Small intestine (tissue), 7 donors: ENCODE measurements at regions not wholly inside any gene's neighbourhood (a gene's known extent, or its start where the extent isn't known, plus 50 kb on each side); places are given as distances from the start of the nearest gene placed in this dataset.
"Not testable (repeated sequence)": the region's sequence is repeated elsewhere in the genome, so short reads cannot be mapped to it uniquely, and the experiment has no call there.

Source experiments
- DNase-seq, 2 donors: peaks; one replicate each; pipeline versions ENCODE4 v3.0.0 to v3.0.0-alpha.2; 2013
- FAIRE-seq: peaks from 2 replicates; lab custom pipeline; 2012; peaks lifted over from hg19 to GRCh38; lab: Jason Lieb, UNC
- H3K27ac ChIP-seq, 3 donors: one replicate each; pipeline ENCODE4 v1.5.1; 2013; ENCODE audit warnings: low read length in 2 of 3, mild to moderate bottlenecking in 2 of 3, control low read depth in 1 of 3, inconsistent platforms in 1 of 3, low read depth in 1 of 3, moderate library complexity in 1 of 3
- H3K27me3 ChIP-seq, 3 donors: one replicate each; pipeline ENCODE4 v1.6.1; 2013; ENCODE audit warnings: low read length in 3 of 3, inconsistent platforms in 1 of 3; ENCODE audit not compliant: control insufficient read depth in 3 of 3, insufficient read depth in 3 of 3
- H3K36me3 ChIP-seq, 3 donors: one replicate each; pipeline ENCODE4 v1.6.1; 2013; ENCODE audit warnings: low read length in 3 of 3, inconsistent platforms in 1 of 3, low read depth in 1 of 3, mild to moderate bottlenecking in 1 of 3, moderate library complexity in 1 of 3; ENCODE audit not compliant: control insufficient read depth in 3 of 3, insufficient read depth in 2 of 3
- H3K4me1 ChIP-seq, 3 donors: one replicate each; pipeline ENCODE4 v1.6.1; 2013; ENCODE audit warnings: low read length in 2 of 3, inconsistent platforms in 1 of 3, low read depth in 1 of 3, mild to moderate bottlenecking in 1 of 3, moderate library complexity in 1 of 3; ENCODE audit not compliant: control insufficient read depth in 3 of 3, insufficient read depth in 2 of 3
- H3K4me3 ChIP-seq, 3 donors: one replicate each; pipeline ENCODE4 v1.5.1; 2013; ENCODE audit warnings: low read length in 3 of 3, control low read depth in 1 of 3, inconsistent platforms in 1 of 3, low read depth in 1 of 3, mild to moderate bottlenecking in 1 of 3, moderate library complexity in 1 of 3
- H3K9me3 ChIP-seq, 2 donors: one replicate each; pipeline ENCODE4 v1.6.1; 2013; ENCODE audit warnings: low read depth in 1 of 2, low read length in 1 of 2; ENCODE audit not compliant: control insufficient read depth in 2 of 2, insufficient read depth in 1 of 2
- WGBS, 3 donors: extraction: QIAGEN DNeasy Blood & Tissue Kit; methylation state at CpG; one replicate each; pipeline ENCODE4 v1.1.7; 2013; 5-methylcytosine and 5-hydroxymethylcytosine counted together
- donor health status: healthy with polysubstance abuse.
- donor health status: control.
- donor health status: control.
- donor health status: Bipolar disorder and iron deficiency.
- donor health status: healthy.

DNA sequence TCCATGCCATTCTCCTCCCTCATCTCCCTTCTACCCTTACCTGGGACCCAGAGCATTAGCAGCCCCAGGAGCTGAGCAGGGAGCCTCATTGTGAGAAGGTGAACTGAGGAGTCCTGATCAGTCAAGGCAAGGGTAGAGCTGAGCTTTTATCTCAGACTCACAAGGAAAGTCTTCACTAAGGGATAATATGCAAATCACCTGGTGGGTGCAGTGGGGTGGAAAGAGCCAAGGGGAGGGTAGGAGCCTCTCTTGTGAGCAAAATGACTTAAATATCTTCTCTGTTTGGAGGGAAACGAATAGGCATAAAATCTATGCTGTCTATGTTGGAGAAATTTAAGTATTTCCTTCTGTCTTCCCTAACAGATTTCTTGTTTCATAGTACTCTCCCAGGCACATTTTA lies 554.0 kb downstream of the RPIA start:
- not testable (repeated sequence) for DNase-seq, FAIRE-seq, H3K9me3 ChIP-seq, H3K27ac ChIP-seq, H3K27me3 ChIP-seq, H3K36me3 ChIP-seq, H3K4me3 ChIP-seq, H3K4me1 ChIP-seq
- WGBS, 3 donors: 51 to 83% (median 59%) methylated on average over 1 of the region's 1 CpG

DNA sequence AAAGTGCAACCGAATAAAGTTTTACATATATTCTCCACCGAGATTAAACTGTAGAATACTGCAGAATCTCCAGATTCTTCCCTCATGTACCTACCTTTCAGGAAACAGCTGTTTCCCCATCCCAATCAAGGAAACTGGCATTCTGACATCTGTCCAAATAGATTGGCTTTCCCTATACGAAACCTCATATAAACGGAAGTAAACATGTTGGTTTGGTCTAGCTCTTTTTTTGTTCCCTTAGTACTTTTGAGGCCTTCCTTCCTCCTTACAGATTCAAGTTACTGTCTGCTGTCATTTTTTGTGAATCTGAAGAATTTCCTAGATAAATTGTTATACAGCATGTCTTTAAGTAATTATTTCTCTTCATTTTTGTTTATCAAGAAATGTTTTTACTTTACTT lies 554.6 kb downstream of the RPIA start:
- H3K27ac ChIP-seq, H3K4me1 ChIP-seq, H3K36me3 ChIP-seq, FAIRE-seq, H3K9me3 ChIP-seq, H3K4me3 ChIP-seq, H3K27me3 ChIP-seq, DNase-seq: not testable (repeated sequence)
- 55 to 72% (median 65%) methylated on average over 3 of the region's 4 CpGs for WGBS, 3 donors

DNA sequence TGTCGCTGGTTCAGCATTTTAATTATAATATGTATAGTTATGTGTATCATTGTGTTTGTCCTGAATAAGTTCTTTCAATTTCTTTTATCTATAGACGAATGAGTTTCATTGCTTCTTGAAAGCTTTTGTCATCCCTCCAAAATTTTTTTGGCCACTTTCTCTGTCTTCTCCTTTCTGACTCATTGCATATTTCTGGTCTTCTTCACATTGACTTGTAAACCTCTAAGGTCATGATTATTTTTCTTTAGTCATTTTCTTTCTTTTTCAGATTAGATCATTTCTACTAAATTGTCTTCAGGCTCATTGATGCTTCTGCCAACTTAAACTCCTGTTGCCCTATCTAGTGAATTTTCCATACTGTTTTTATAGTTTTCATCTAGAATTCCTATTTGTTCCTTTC lies 555.1 kb downstream of the RPIA start:
- not testable (repeated sequence) for H3K27ac ChIP-seq, H3K4me1 ChIP-seq, DNase-seq, H3K36me3 ChIP-seq, H3K4me3 ChIP-seq, H3K9me3 ChIP-seq, H3K27me3 ChIP-seq
- FAIRE-seq: peak; percentile 39
- WGBS, 3 donors: 72 to 81% (median 77%) methylated on average over 2 of the region's 2 CpGs

DNA sequence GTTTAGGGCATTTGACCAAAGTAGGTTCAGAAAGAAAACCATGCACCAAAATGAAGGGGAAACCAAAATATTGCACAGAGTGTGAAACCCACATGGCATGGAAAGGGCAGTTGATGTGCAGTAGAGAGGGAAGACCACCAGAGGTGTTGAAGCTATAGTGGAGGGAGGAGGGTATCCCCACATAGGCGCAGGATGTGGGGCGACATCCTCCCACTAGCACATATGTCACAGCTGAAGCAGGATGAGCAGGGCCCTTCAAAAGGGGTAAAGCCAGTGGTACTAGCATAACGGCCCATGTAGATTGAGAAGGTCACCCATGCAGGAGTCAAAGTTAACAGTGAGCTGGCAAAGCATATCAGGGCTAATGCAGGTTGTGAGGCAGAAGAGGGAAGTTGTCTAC lies 563.5 kb downstream of the RPIA start:
- not testable (repeated sequence) for H3K27me3 ChIP-seq, DNase-seq, FAIRE-seq, H3K4me1 ChIP-seq, H3K9me3 ChIP-seq, H3K27ac ChIP-seq, H3K4me3 ChIP-seq, H3K36me3 ChIP-seq
- WGBS, 3 donors: 78 to 80% (median 79%) methylated on average over 3 of the region's 3 CpGs

- WGBS, 3 donors: 48 to 100% (median 85%) methylated on average over 1 to 3 of the region's 4 CpGs
- not testable (repeated sequence) for H3K4me1 ChIP-seq, FAIRE-seq, H3K27ac ChIP-seq, H3K9me3 ChIP-seq, H3K27me3 ChIP-seq, DNase-seq, H3K4me3 ChIP-seq, H3K36me3 ChIP-seq
Observed at GRCh38 chr2:89273443-89273842, 582.0 kb downstream of the RPIA start.

GRCh38 chr2:89280536-89280935 lies 589.1 kb downstream of the RPIA start:
- H3K36me3 ChIP-seq, H3K4me3 ChIP-seq, DNase-seq, H3K9me3 ChIP-seq, H3K4me1 ChIP-seq, H3K27ac ChIP-seq, H3K27me3 ChIP-seq, FAIRE-seq: not testable (repeated sequence)
- 85 to 93% (median 86%) methylated on average over 2 of the region's 3 CpGs for WGBS, 3 donors

- 80 to 92% (median 83%) methylated on average over 2 of the region's 8 CpGs for WGBS, 3 donors
- FAIRE-seq: not testable (repeated sequence)
Observed at GRCh38 chr2:89286448-89287080, 595.1 kb downstream of the RPIA start.

GRCh38 chr2:89287084-89287483 lies 595.6 kb downstream of the RPIA start:
- H3K27me3 ChIP-seq, H3K9me3 ChIP-seq, H3K27ac ChIP-seq, H3K36me3 ChIP-seq, H3K4me3 ChIP-seq, H3K4me1 ChIP-seq, DNase-seq, FAIRE-seq: not testable (repeated sequence)
- no CpG with 5 or more reads among the region's 4 CpGs for WGBS, 3 donors

More at GRCh38 chr2:89286448-89287080, 595.1 kb downstream of the RPIA start:
- H3K27me3 ChIP-seq, H3K36me3 ChIP-seq, H3K4me3 ChIP-seq, H3K27ac ChIP-seq, DNase-seq, H3K4me1 ChIP-seq, H3K9me3 ChIP-seq: not testable (repeated sequence)

GRCh38 chr2:89291717-89292298 lies 600.3 kb downstream of the RPIA start:
- H3K27ac ChIP-seq, H3K4me1 ChIP-seq, H3K4me3 ChIP-seq, DNase-seq, H3K36me3 ChIP-seq, H3K9me3 ChIP-seq, H3K27me3 ChIP-seq: not testable (repeated sequence)
- no CpG with 5 or more reads among the region's 7 CpGs for WGBS, 3 donors
- FAIRE-seq: peak; percentile 71
